Right lobe of liver (tissue), 6 donors: ENCODE measurements at regions not wholly inside any gene's neighbourhood (a gene's known extent, or its start where the extent isn't known, plus 50 kb on each side); places are given as distances from the start of the nearest gene placed in this dataset.

ENCODE experiments used
- ATAC-seq, 4 donors: fragments of 200-7000 bp; cut with Tn5 transposase; one replicate each; pipeline ENCODE4 v1.9.1; 2020; ENCODE audit warnings: mild to moderate bottlenecking in 4 of 4, moderate library complexity in 4 of 4
- DNase-seq, 3 donors: peaks; one replicate each; pipeline ENCODE4 v3.0.0-alpha.2; 2020
- H3K27ac ChIP-seq, 3 donors: fragments of 200-600 bp; one replicate each; pipeline ENCODE4 v1.8.0; 2022
- H3K27me3 ChIP-seq, 2 donors: fragments of 200-600 bp; one replicate each; pipeline ENCODE4 v1.8.0; 2022
- H3K36me3 ChIP-seq, 4 donors: fragments of 200-600 bp; sonication (generic) in 1 of 4; one replicate each; pipeline versions ENCODE4 v1.5.1 to v1.8.0; 2017 to 2022; ENCODE audit warnings: control low read depth in 1 of 4
- H3K4me1 ChIP-seq, 4 donors: fragments of 200-600 bp; sonication (generic) in 1 of 4; one replicate each; pipeline versions ENCODE4 v1.5.1 to v1.8.0; 2017 to 2022; ENCODE audit warnings: control low read depth in 1 of 4
- H3K4me3 ChIP-seq, 3 donors: fragments of 200-600 bp; one replicate each; pipeline ENCODE4 v1.8.0; 2022
- H3K9me3 ChIP-seq, 4 donors: fragments of 200-600 bp; sonication (generic) in 1 of 4; one replicate each; pipeline versions ENCODE4 v1.5.1 to v1.8.0; 2017 to 2022; ENCODE audit warnings: control low read depth in 1 of 4
- POLR2A ChIP-seq: fragments of 450-650 bp; IDR thresholded peaks from one replicate; pipeline ENCODE4 v1.6.1; 2017; ENCODE audit warnings: antibody characterized with exemption, mild to moderate bottlenecking
- WGBS: methylation state at CpG from one replicate; pipeline ENCODE4 v1.1.6; 2018; ENCODE audit warnings: low coverage, low lambda C conversion rate; ENCODE audit not compliant: insufficient coverage; ENCODE audit errors: missing lambda C conversion rate; 5-methylcytosine and 5-hydroxymethylcytosine counted together
- intact Hi-C, 2 donors: fragments of 100-400 bp; cut with DNase I; formaldehyde crosslinking; loops; one replicate each; pipeline versions ENCODE4 v1.11.2 to v1.14.1; 2022
- TF ChIP-seq, protein P1 (sequence below), 4 donors: fragments of 200-600 bp in 3 of 4; fragments of 450-650 bp in 1 of 4; IDR thresholded peaks; one replicate each; pipeline versions ENCODE4 v1.5.1 to v1.8.0; 2016 to 2022; ENCODE audit warnings: antibody characterized with exemption in 4 of 4, mild to moderate bottlenecking in 2 of 4
- donor health status: DM: no; HTN: yes; CAD: no.
- donor health status: DM: no; HTN: no; CAD: no.
- donor health status: DM: no; HTN: no; CAD: no.
- donor health status: DM: no; HTN: yes; CAD: no.
- donor health status: DM: no; HTN: yes; CAD: no.

DNA sequence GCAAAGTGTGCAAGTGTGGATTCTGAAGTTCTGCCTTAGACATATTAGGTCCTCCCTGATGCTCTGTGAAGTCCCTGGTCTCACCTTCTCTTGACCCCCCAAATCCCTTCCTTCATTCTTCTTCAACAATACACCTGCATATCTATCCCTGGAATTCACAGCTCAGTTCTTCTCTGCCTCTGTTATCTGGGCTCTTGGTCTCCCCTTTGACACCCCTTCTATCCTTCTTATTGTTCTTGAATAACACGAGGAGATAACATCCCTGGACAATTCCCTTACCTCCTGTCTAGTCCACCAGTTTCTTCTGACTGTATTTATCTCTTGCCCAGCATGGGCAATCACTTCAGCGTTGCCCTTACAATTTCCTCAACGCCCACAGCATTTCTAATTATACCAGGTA lies 104.8 kb upstream of the ATG10 start:
- WGBS = 58% methylated on average over 3 of the region's 3 CpGs
- TF ChIP-seq, protein P1, sequence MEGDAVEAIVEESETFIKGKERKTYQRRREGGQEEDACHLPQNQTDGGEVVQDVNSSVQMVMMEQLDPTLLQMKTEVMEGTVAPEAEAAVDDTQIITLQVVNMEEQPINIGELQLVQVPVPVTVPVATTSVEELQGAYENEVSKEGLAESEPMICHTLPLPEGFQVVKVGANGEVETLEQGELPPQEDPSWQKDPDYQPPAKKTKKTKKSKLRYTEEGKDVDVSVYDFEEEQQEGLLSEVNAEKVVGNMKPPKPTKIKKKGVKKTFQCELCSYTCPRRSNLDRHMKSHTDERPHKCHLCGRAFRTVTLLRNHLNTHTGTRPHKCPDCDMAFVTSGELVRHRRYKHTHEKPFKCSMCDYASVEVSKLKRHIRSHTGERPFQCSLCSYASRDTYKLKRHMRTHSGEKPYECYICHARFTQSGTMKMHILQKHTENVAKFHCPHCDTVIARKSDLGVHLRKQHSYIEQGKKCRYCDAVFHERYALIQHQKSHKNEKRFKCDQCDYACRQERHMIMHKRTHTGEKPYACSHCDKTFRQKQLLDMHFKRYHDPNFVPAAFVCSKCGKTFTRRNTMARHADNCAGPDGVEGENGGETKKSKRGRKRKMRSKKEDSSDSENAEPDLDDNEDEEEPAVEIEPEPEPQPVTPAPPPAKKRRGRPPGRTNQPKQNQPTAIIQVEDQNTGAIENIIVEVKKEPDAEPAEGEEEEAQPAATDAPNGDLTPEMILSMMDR (IDR thresholded peaks at IDR 0.05) = no peak
- TF ChIP-seq POLR2A = no peak
- H3K9me3 ChIP-seq = no peaks in the 10 kb centered on the region
- DNase-seq (no peak), ATAC-seq (no peak)
- intact Hi-C loops = no loop called here
- H3K36me3 ChIP-seq = no peaks in the 10 kb centered on the region
- no peak overlapping the region for H3K27ac ChIP-seq
- no peaks in the 10 kb centered on the region for H3K27me3 ChIP-seq
- no peak overlapping the region for H3K4me3 ChIP-seq
- no peaks in the 10 kb centered on the region for H3K4me1 ChIP-seq

DNA sequence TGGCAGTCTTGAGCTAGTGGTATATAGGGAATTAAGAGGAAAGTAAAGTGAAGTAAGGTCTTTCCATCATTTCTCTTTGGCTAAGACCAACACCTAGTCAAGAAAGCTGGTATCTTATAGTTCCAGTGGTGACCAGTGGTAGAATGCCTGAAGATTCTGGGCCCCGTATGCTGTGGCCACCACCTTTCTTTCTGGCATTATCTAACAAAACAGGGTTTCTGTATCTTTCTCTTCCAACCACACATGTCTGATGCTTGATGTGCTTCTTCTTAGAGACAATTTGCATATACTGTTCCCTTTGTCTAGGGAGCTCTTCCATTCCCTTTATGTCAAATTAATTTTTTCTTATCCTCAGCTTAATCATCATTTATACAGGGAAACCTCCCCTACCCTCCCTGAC lies 109.9 kb upstream of the SSBP2 start:
- ATAC-seq = no peak

DNA sequence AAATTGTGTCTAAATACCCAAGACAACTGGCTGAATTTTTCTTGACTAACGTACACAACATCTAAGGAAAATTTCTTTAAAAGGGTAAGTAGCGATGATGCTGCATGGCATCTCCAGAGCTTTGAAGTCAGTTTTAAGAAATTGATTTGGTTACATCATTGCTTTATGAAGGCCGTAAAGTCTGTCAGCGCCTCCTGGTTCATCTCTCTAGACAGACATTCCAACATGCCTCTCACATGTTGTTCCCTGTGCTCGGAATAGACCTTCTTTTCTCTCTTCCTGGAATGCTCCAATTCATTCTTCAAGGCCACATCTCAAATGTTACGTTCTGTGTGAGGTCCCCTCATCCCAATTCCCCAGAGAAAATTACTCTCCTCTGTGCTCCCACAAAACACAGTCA lies 108.7 kb upstream of the SSBP2 start:
- no peaks in the 10 kb centered on the region for H3K9me3 ChIP-seq
- no peak for TF ChIP-seq POLR2A
- 77% methylated on average over 6 of the region's 6 CpGs for WGBS
- H3K36me3 ChIP-seq = no peaks in the 10 kb centered on the region
- H3K27me3 ChIP-seq = no peaks in the 10 kb centered on the region
- ATAC-seq (no peak), DNase-seq (no peak)
- H3K27ac ChIP-seq = no peak overlapping the region
- H3K4me1 ChIP-seq = peaks cover 0 to 6% (median 0%) of the 10 kb centered on the region in 4 donors
- no peak overlapping the region for H3K4me3 ChIP-seq
- intact Hi-C loops = loop anchor here in 1 of 2 donors (10.0 kb wide), 1 partner anchor 105 kb away; the partner anchor contains the start of gene SSBP2

More for the DNA sequence above, 109.9 kb upstream of the SSBP2 start:
- Histone ChIP-seq H3K9me3 (no peaks in the 10 kb centered on the region), H3K27ac (no peak overlapping the region), H3K4me3 (no peak overlapping the region), H3K27me3 (no peaks in the 10 kb centered on the region), H3K36me3 (no peaks in the 10 kb centered on the region), H3K4me1 (peaks cover 0 to 6% (median 0%) of the 10 kb centered on the region in 4 donors)
- intact Hi-C loops = no loop called here
- DNase-seq = no peak
- no peak for TF ChIP-seq POLR2A
- TF ChIP-seq, protein P1 (IDR thresholded peaks at IDR 0.05) = no peak
- 83% methylated on average over 1 of the region's 1 CpG for WGBS

DNA sequence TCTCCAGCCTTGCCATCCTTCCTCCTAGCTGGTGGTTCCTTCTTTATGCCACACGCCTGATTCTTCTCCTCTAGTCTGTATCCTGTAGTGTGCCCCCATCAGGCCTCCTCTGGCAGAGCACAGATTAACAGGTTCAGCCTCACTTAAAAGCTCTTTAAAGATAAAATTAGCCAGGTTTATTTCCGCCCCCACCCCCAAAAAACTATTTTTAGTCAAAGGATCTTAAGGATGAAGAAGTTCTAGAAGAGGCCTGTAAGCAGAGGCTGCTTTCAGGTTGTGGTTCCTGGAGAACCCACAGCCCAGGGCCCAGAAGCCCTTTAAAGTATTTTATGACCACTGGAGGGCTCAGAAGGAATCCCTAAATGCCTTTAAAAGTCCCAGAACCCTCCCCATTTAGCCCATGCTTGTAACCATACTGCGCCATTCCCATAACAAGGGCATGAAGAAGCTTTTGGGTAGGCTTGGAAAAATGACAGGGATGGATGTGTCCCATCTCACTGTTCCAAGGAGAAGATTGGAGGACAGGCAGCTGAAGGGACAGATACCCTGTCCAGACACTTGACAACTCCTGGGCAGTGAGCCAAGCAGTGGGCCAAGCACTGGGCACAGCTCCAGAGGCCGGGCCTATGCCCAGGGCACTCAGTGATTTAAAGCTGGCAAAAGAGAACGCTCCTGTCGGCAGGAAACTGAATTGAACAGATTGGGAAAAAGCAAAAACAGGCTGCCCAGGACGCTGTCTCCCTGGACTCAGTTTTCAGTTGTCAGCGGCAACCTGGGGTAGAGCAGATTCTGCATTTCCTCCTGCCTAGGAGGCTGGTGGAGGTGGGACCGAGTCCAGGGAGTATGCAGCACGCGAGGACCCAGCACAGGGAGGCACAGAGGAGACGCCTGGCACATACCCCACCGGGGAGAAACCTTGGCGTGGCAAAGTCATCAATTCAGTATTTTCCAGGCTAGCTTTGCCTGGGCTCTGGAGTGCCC lies 106.3 kb upstream of the SSBP2 start:
- peak; percentile 69 to 74 (median 71) for DNase-seq
- intact Hi-C loops = loop anchor here in 1 of 2 donors (10.0 kb wide), 1 partner anchor 102 kb away; the partner anchor contains the start of gene SSBP2
- ATAC-seq = peak; percentile 73 to 82 (median 79)
- Histone ChIP-seq H3K4me3 (no peak overlapping the region), H3K4me1 (peaks cover 0 to 6% (median 0%) of the 10 kb centered on the region in 4 donors), H3K9me3 (no peaks in the 10 kb centered on the region), H3K27ac (no peak overlapping the region), H3K27me3 (no peaks in the 10 kb centered on the region), H3K36me3 (no peaks in the 10 kb centered on the region)
- TF ChIP-seq POLR2A = no peak
- TF ChIP-seq, protein P1 (IDR thresholded peaks at IDR 0.05) = peak in 2 of 4 donors; percentile 15 to 31
- WGBS = 58% methylated on average over 5 of the region's 14 CpGs

DNA sequence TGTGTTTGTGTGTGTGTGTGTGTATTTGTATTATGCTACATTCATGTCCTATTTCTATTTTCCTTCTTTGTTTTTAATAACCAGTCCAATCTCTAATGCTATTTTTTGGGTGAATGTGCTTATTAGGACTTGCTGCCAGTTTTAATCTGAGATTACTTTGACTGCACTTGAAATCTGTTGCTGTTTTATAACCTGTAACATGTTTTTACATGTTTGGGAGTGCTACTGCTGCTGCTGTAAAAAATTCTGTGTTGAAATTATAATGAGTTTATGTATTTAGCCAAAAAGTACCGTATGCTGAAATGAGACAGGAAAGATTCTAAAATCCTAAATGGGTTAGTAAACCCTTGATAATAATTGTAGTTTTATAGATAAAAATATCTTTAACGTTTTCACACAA lies 104.7 kb upstream of the SSBP2 start:
- intact Hi-C loops = loop anchor here in 1 of 2 donors (10.0 kb wide), 1 partner anchor 101 kb away; the partner anchor contains the start of gene SSBP2
- Histone ChIP-seq H3K4me1 (peaks cover 0 to 15% (median 3%) of the 10 kb centered on the region in 4 donors), H3K27ac (no peak overlapping the region), H3K27me3 (no peaks in the 10 kb centered on the region), H3K4me3 (no peak overlapping the region), H3K36me3 (no peaks in the 10 kb centered on the region), H3K9me3 (no peaks in the 10 kb centered on the region)
- ATAC-seq (no peak), DNase-seq (no peak)
- 59% methylated on average over 2 of the region's 2 CpGs for WGBS
- TF ChIP-seq, protein P1 (IDR thresholded peaks at IDR 0.05) = no peak
- TF ChIP-seq POLR2A = no peak
